Activated naive CD4-positive, alpha-beta T cell treated with Interleukin-2 at 50 U/mL for 16 hours (primary cell): ENCODE measurements at regions not wholly inside any gene's neighbourhood (a gene's known extent, or its start where the extent isn't known, plus 50 kb on each side); places are given as distances from the start of the nearest gene placed in this dataset.

Experiments
- DNase-seq: peaks from one replicate; pipeline ENCODE4 v3.0.0-alpha.2; 2020

DNA sequence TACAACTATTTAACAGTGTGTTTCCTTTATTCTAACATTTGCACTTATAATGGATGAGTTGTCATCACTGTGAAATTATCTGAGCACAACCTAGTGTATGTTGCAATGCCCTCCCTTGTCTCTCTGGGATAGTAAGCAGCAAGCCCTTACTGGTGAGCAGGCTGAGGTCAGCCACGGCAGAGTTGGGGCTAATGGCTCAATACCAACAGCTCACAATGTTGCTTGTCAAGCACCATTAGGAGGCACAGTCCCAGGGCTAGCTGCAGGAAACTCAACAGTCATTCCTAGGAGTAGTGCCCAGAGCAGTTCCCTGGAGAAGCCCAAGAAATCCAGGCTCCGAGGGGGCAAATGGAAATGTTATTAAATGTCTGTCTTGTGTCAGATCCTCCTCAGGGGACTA, 858.4 kb downstream of the GRID1 start:
- no peak for DNase-seq

DNA sequence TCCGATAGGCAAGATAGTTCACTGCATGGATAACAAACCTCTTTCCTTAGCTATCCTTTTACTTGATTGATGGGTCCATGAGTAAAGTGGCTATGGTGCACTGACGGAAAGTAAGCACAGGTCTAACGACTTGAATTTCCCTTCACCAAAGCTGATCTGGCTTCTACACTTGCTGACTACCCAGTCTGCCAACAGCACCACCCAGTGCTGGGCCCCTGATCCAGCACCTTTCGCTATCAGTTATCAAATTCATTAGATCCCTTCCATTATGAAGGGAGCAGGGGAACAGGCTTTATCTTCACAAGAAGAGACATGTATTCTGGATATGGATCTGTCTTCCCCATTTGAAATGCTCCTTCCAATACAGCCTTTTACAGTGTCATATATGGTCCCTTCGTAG, 855.9 kb downstream of the GRID1 start:
- DNase-seq, result no peak

DNA sequence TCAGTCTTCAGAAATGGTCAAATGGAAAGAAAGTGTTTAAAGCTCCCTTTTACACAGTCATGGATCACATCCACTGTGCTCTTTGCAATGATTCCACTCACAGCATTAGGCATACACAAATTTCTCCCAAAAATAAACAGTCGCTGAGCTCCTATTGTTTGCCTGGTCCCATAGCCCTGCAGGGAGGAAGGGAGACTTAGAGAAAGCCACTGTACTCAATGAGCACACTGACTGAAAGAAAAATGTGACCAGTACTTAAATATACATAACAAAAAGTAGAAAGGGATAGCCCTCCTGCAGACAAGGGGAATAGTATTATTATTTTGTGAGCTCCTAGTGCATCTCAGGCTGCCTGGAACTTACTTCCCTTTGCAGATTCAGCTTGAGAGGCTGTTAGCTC, 853.2 kb downstream of the GRID1 start:
- no peak for DNase-seq

DNA sequence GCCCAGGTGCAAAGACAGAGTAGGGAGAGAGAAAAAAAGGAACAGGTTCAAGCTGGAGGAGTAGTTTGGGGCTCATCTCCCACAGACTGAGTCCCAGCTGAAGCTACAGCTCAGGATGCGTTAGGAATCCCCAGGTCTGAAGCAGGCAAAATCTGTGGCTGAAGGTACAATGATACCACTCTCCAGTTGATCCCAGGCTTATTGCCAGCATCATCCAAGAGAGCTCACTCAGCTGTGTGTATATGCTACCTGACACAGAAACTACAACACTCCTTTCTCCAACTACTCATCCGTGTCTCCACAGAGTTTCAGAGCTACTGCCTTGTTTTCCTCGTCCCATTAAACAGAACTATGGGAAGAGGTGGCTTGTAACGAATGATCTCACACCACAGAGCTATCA, 851.3 kb downstream of the GRID1 start:
- DNase-seq, result no peak

DNA sequence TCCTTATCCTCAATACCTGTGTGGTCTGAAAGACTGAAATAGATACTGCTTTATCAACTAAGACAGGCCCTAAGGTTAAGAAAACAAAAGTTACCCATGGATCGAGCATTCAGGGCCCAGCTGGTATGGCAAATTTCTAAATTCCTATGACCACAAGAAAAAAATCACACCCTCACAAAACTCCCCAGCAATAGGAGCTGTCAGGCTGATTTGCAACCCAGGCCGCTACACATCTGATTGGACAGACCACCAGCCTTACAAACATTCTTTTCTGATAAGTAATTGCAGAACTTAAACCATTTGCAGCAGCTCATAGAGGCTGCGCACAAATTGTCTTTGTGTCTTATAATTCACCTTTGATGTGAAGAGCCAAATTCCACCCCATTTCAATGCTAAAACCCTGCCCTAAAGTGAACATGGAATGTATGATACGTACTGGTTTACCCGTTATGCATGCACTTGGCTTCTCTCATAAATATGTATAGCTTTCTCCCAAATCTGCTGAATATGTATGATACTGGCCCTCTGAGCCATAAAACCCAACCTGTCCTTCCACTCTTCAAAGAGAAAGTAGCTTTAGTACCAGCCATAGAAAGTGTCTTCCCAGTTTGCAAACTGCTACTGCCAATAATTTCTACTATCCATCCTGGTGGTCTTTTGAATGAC, 842.5 kb downstream of the GRID1 start:
- DNase-seq, result no peak

DNA sequence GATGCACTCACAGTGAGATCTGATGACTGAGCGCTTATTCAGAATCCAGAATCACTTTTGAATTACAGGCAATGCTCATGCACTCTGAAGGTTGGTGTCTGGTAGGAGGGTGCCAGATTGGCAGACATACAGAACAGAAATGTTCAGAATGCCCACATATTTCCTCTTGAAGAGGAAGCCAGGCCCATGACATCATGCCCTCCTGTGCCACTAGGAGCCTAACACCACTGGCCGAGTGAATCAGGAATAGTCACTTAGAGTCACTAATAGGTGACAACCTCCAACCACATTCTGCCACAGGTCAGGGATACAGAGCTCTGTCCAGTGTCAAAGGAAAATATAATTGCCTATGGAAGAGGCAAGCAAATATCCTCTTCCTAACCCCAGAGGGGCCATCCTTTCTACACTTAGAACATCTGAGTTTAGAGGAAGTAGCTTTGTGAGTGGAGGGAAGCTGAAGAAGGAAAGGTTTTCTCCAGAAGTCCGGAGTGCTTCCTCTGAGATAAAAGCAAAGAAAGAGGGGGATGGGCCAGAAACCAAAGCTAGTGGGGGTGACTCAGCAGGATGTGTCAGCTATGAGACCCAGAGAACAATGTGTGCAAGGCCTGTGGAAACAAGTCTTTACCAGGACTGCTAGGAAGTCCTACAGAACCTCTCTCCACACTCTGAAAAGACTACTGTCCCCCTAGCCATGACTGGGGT, 838.8 kb downstream of the GRID1 start:
- DNase-seq, result no peak

DNA sequence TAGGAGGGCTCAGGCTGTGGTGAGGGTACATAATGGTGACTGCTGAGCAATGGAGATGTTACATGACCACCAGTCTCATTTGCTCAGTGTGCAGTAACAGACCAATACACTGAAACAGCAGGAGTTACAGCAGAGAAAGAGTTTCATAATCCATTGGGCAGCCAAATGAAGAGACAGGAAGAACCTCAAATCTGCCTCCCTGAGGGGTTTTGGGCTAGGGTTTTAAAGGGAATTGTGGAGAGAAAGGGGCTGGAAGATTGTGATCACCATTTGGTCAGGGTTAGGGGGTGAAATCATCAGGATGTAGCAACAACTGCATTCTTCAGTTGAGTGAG, 838.3 kb downstream of the GRID1 start:
- no peak for DNase-seq

DNA sequence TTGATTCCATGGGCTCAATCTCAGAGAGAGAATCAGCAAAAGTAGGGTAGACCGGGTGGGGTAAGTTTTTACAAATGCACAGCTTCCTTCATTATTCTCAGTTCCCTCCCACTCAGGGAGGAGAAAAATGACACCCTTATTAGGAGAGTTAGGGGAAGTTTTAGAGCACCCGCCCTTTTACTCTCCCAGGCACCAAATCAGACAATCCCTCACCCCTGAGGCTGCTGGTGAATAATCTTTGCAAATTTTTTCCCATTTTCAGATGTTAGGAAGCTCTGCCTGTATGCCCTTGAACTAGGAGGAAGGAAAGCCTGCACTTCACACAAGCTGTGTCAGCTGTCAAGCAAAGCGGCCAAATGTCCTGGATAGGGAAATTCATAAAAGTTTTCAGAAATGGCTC, 834.9 kb downstream of the GRID1 start:
- no peak for DNase-seq

DNA sequence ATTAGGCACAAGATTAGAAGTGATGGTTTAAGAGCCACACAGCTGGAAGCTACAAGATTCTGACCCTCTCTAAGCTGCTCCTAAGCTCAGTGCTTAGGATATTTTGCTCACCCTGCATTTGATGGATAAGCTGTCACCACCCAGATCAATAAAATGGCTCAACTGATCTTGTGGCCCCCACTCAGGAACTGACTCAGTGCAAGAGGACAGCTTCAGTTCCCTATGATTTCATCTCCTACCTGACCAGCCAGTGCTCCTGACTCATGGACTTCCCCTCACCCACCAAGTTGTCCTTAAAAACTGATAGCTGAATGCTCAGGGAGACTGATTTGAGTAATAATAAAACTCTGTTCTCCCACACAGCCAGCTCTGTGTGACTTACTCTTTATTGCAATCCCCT, 833.8 kb downstream of the GRID1 start:
- DNase-seq, result no peak

DNA sequence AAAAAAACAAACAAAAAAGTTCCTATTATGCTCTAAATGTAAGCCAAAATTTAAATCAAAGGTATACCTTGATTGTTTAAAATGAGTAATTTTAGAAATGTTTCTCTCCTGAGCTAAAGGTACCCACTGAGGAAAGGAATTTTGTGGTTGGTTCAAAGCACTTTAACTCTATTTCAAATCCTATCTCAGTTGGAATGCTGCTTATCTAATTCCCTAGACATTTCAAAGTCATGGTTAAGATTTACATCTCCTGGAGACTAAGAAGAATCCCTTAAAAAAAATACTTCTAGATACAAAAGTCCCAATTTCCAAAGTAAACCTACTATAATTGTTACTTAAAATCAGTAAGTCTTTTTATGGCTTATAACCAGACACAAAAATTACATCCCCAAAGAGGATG, 830.7 kb downstream of the GRID1 start:
- no peak for DNase-seq

DNA sequence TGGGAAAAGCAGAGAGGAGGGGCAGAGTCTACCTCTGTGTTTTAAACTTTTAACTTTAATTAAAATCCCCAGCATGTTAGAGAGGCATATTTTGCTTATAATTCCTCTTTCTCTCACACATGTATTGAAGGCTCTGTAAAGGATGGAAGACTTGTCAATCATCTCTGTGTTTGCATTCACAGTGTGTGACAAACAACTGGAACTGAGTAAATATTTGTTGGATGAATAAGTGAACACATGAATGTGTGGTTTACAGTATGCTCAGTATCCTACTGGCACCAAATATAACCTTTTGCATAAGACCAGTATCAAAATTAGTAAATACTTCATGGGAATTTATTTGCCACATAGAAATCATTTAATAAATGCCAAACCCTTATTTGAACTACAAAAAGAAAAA, 829.0 kb downstream of the GRID1 start:
- DNase-seq, result no peak

DNA sequence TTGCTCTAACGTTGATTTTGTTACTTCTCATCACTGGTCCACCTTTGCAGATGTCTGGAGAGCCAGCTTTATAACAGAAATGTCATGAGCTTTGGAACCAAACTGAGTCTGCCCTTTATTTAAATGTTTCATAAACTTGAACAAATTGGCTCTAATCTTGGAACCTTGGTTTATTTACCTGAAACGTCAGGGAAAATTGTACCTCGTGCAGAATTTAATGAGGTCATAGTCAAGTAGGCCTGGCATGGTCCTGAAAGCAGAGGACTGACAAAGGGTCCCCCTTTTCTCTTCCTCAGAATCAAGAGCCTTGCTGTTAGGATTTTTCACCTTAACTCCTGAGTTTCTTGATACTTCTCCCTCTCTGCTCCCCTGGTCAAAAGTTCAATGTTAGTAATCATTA, 828.0 kb downstream of the GRID1 start:
- DNase-seq, result no peak

DNA sequence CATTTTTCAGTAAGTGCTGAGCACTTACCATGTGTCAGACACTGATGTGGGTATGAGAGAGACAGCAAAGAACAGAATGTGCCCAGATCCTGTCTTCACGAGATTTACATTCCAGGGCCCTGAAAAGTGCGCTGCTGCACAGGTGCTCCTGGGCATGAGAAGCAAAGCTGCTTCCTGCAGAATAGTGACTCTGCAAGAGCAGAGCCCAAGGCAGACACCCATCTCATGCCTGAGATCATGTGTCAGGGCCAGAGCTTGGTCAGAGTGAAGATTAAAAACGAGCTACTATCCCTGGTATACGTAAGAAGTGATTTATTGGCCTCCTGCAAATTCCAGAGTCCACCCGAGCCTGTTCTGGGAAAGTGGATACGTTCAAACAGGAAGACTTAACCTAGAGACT, 824.4 kb downstream of the GRID1 start:
- DNase-seq, result no peak

DNA sequence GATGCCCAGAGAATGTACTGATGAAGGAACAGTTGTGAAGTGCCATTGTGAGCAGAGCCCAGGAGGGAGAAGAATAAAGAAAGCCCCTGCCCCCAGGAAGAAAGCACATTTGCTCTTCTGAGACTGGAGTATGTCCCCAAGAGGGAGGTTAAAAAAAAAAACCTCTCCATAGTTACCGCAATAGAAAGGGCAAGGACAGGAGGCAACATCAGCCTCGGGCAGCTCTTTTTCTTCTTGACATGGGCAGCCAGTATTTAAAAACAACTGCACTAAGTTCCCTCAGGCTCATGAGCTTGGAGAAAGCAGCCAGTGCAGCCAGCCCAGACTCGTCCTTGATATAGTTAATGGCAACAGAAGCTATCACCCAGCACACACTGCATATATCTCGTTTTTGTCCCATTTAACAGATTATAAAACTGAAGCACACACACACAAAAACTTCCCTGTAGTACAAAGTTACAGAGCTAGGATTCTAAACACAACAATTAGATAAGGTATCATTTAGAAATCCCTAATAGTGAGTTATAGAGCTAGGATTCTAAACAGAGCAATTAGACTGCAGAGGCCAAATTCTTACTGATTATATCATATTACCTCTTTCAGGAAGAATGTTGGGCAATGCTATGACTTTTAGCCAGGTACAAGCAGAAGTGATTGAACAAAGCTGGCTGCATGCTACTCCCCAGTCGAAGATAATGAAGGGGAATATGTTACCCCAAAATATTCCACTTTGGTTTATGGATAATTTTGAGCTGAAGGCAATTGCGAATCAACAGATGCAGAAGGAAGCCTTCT, 823.5 kb downstream of the GRID1 start:
- no peak for DNase-seq

DNA sequence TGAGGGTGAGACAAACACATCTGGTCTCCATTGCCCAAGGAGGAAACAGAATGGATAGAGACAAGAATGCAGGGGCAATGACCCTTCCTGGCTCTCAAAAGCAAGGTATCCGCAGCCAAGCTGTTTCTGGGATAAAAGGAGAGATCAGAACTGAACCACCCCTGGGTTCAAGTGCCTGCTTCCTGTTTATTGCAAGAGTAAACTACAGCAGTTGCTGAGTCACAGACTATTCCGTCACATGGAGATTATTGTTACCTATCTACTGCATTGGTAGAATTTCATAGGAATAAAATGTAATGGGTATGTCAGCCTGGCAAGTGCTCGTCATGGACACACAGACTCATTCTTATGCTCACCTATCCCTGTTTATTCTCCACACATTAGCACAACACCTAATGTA, 821.6 kb downstream of the GRID1 start:
- DNase-seq, result no peak

DNA sequence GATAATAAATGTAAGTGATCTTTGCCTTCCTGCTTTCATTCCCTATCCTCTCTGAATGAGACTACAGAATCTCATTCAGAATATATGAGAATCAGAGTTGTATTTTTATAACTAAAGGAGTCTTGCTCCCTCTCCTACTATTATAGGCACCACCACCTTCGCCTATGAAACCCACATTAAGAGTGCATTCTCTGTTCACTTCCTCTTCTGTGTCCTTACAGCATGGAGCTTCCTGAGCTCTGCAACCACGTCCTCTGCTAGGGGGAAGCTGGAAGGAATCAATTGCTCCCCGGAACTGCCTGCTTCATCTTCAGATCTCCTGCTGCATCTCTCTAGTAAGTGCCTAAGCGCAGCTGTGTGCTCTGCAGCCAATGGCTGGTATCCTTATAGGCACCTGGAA, 820.7 kb downstream of the GRID1 start:
- DNase-seq, result no peak

DNA sequence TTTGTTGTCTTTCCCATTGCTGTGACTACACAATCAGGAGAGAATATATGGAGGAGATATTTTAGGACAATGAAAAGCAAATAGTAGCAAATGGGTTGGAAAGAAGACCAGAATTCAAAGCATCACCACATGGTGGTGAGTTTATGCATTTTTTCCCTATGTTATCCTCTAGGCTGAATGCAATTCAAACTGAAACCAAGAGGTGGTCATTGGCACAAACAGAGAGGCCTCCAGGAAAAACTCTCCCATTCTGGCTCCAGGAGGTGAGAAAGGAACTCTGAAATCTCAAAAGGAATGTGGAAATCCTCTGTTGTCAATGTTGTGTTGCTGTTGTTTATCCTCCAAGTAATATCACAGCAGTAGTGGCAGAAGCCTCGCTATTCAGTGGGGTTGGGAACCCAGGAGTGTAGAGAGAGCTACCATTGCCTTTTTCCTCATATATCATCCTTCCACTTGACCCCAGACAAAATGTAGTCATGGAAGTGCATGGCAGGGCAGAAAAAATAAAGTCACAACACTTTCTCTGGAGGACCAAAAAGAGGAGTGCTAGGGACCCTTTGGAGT, 819.1 kb downstream of the GRID1 start:
- no peak for DNase-seq

DNA sequence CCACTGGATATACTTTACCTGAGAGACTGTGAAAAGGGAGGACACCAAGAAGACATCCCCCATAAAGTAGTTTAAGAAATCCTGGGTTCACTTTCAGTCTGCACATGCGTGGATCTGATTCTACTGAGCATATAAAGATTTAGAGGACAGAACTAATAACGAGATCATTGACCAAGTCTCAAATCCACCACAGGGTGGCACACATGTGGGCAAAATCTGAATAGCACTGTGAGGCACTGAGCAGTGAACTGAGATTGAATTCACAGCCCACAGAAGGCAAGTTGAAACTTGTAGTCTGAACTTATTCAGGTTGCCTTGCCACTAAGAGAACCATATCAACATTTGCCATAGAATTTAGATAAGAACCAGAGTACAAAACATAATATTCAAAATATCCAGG, 818.6 kb downstream of the GRID1 start:
- DNase-seq, result peak; percentile 4
